C4-2B (cell line): ENCODE measurements at regions not wholly inside any gene's neighbourhood (a gene's known extent, or its start where the extent isn't known, plus 50 kb on each side); places are given as distances from the start of the nearest gene placed in this dataset.

ENCODE experiments used
- H3K27ac ChIP-seq: fragments of 450-650 bp; 2 replicates; pipeline ENCODE4 v1.5.1; 2017
- CTCF ChIP-seq: fragments of 450-650 bp; conservative IDR thresholded peaks from 2 replicates; pipeline ENCODE4 v1.5.1; 2017; ENCODE audit warnings: mild to moderate bottlenecking
- ZFX ChIP-seq: fragments of 450-650 bp; IDR thresholded peaks from 2 replicates; pipeline ENCODE4 v1.6.1; 2017

- H3K27ac ChIP-seq = no peak overlapping the region
- no peak for TF ChIP-seq ZFX
- no peak for TF ChIP-seq CTCF
These were observed 213.8 kb downstream of the HS3ST3A1 start for GRCh38 chr17:13387952-13388351.

GRCh38 chr17:13387236-13387635, 214.5 kb downstream of the HS3ST3A1 start:
- TF ChIP-seq CTCF (no peak), ZFX (no peak)

GRCh38 chr17:13385481-13385911, 216.2 kb downstream of the HS3ST3A1 start:
- TF ChIP-seq CTCF = no peak
- no peak for TF ChIP-seq ZFX
- H3K27ac ChIP-seq = no peak overlapping the region

More at GRCh38 chr17:13387236-13387635, 214.5 kb downstream of the HS3ST3A1 start:
- H3K27ac ChIP-seq = no peak overlapping the region

GRCh38 chr17:13384626-13385025, 217.1 kb downstream of the HS3ST3A1 start:
- H3K27ac ChIP-seq = no peak overlapping the region
- TF ChIP-seq ZFX = no peak
- TF ChIP-seq CTCF = no peak

GRCh38 chr17:13378361-13378760, 223.4 kb downstream of the HS3ST3A1 start:
- TF ChIP-seq ZFX (no peak), CTCF (no peak)
- no peak overlapping the region for H3K27ac ChIP-seq

- no peak for TF ChIP-seq CTCF
- TF ChIP-seq ZFX = no peak
- H3K27ac ChIP-seq = no peak overlapping the region
These were observed 227.3 kb downstream of the HS3ST3A1 start for GRCh38 chr17:13374203-13375143.

GRCh38 chr17:13372432-13372831, 229.3 kb downstream of the HS3ST3A1 start:
- TF ChIP-seq CTCF (no peak), ZFX (no peak)
- H3K27ac ChIP-seq = no peak overlapping the region
